A549 (cell line): ENCODE measurements at regions not wholly inside any gene's neighbourhood (a gene's known extent, or its start where the extent isn't known, plus 50 kb on each side); places are given as distances from the start of the nearest gene placed in this dataset.

Experiments used
- ATAC-seq, 2 experiments: fragments of 200-7000 bp in 1 of 2; fragments of >200 bp in 1 of 2; cut with Nextera tagmentation in 1 of 2; cut with Tn5 transposase in 1 of 2; 3 replicates each; pipeline versions ENCODE4 v1.8.0 to v1.9.1; 2018 to 2020; ENCODE audit warnings: mild to moderate bottlenecking in 1 of 2, moderate library complexity in 1 of 2
- CTCF ChIA-PET: fragments of 300-600 bp; sonication (Branson Sonifier 250); formaldehyde crosslinking; extraction: SDS; loops from one replicate; lab custom pipeline; 2021; ENCODE audit warnings: antibody characterized with exemption, inconsistent platforms; lab: Yijun Ruan, JAX
- POLR2A ChIA-PET: fragments of 350-600 bp; formaldehyde crosslinking; extraction: SDS; loops from one replicate; lab custom pipeline; 2021; ENCODE audit warnings: antibody characterized with exemption, inconsistent platforms; lab: Yijun Ruan, JAX
- DNase-seq, 2 experiments: peaks; one replicate each; pipeline versions ENCODE4 v3.0.0 to v3.0.0-alpha.2; 2011 to 2016; ENCODE audit warnings: low read depth in 1 of 2, low spot score in 1 of 2
- FAIRE-seq: peaks from 2 replicates; lab custom pipeline; 2011; peaks lifted over from hg19 to GRCh38; lab: Jason Lieb, UNC
- H3K27ac ChIP-seq, 2 experiments: fragments of >200 bp; sonication (Bioruptor Twin); formaldehyde crosslinking; 3 replicates each; pipeline ENCODE4 v1.5.1; 2016 to 2017
- H3K4me1 ChIP-seq: fragments of >200 bp; sonication (Bioruptor Twin); formaldehyde crosslinking; 3 replicates; pipeline ENCODE4 v1.6.1; 2016
- H3K4me2 ChIP-seq: fragments of >200 bp; sonication (Bioruptor Twin); formaldehyde crosslinking; 3 replicates; pipeline ENCODE4 v1.6.1; 2016
- H3K4me3 ChIP-seq: fragments of >200 bp; sonication (Bioruptor Twin); formaldehyde crosslinking; 3 replicates; pipeline ENCODE4 v1.5.1; 2016
- H3K9me3 ChIP-seq: fragments of >200 bp; sonication (Bioruptor Twin); formaldehyde crosslinking; 3 replicates; pipeline ENCODE4 v1.6.1; 2016
- BHLHE40 ChIP-seq: IDR thresholded peaks from 2 replicates; pipeline ENCODE4 v1.6.1; 2012; ENCODE audit warnings: low read depth, low read length, inconsistent platforms
- CBX2 ChIP-seq: fragments of 200-600 bp; sonication (generic); IDR thresholded peaks from 2 replicates; pipeline ENCODE4 v1.6.1; 2016; ENCODE audit warnings: low read depth, mild to moderate bottlenecking, borderline replicate concordance
- CBX8 ChIP-seq: fragments of 200-600 bp; sonication (generic); IDR thresholded peaks from 2 replicates; pipeline ENCODE4 v1.6.1; 2016
- CEBPB ChIP-seq, 2 experiments: fragments of >200 bp in 1 of 2; sonication (Bioruptor Twin) in 1 of 2; formaldehyde crosslinking in 1 of 2; IDR thresholded peaks; 2 replicates each; pipeline ENCODE4 v1.6.1; 2012 to 2016
- EHMT2 ChIP-seq: fragments of 200-600 bp; sonication (generic); IDR thresholded peaks from 2 replicates; pipeline ENCODE4 v1.6.1; 2016; ENCODE audit warnings: antibody characterized with exemption, low read depth, mild to moderate bottlenecking, moderate library complexity
- FOSL2 ChIP-seq, 2 experiments: fragments of 450-650 bp in 1 of 2; fragments of >200 bp in 1 of 2; sonication (Bioruptor Twin) in 1 of 2; formaldehyde crosslinking; IDR thresholded peaks; 2 replicates each; pipeline versions ENCODE4 v1.5.0 to v1.6.1; 2016 to 2020; ENCODE audit warnings: mild to moderate bottlenecking in 1 of 2, moderate library complexity in 1 of 2
- HMGXB4 ChIP-seq: fragments of 250-450 bp; sonication (Bioruptor Pico); IDR thresholded peaks from 2 replicates; pipeline ENCODE4 v1.5.0; 2021; ENCODE audit warnings: mild to moderate bottlenecking, moderate library complexity, borderline replicate concordance
- HOXA7 ChIP-seq: fragments of 250-450 bp; sonication (Bioruptor Pico); IDR thresholded peaks from 2 replicates; pipeline ENCODE4 v1.5.0; 2020; ENCODE audit warnings: mild to moderate bottlenecking, moderate library complexity
- HOXB5 ChIP-seq: fragments of 250-450 bp; sonication (Bioruptor Pico); IDR thresholded peaks from 2 replicates; pipeline ENCODE4 v1.5.0; 2020; ENCODE audit warnings: mild to moderate bottlenecking, moderate library complexity
- KDM1A ChIP-seq: fragments of 200-600 bp; sonication (generic); IDR thresholded peaks from 2 replicates; pipeline ENCODE4 v1.6.1; 2016; ENCODE audit warnings: low read depth, mild to moderate bottlenecking
- MAFK ChIP-seq: fragments of 450-650 bp; IDR thresholded peaks from 2 replicates; pipeline ENCODE4 v1.6.1; 2014; ENCODE audit not compliant: partially characterized antibody
- PHF8 ChIP-seq: fragments of 200-600 bp; sonication (generic); IDR thresholded peaks from 2 replicates; pipeline ENCODE4 v1.6.1; 2016; ENCODE audit warnings: low read depth, mild to moderate bottlenecking, antibody characterized with exemption, moderate library complexity, borderline replicate concordance
- RCOR1 ChIP-seq: fragments of 150-350 bp; IDR thresholded peaks from 2 replicates; pipeline ENCODE4 v1.6.1; 2014; ENCODE audit warnings: antibody characterized with exemption, low read length, low read depth
- SREBF2 ChIP-seq: fragments of 450-650 bp; IDR thresholded peaks from 2 replicates; pipeline ENCODE4 v1.6.1; 2014; ENCODE audit warnings: mild to moderate bottlenecking, moderate library complexity
- ZNF302 ChIP-seq: fragments of 250-450 bp; sonication (Bioruptor Pico); IDR thresholded peaks from 2 replicates; pipeline ENCODE4 v1.9.0; 2021; ENCODE audit warnings: inconsistent platforms, mild to moderate bottlenecking, moderate library complexity
- ZSCAN20 ChIP-seq: fragments of 250-450 bp; sonication (Bioruptor Pico); IDR thresholded peaks from 2 replicates; pipeline ENCODE4 v1.8.0; 2022; ENCODE audit warnings: mild to moderate bottlenecking, moderate library complexity
- WGBS: methylation state at CpG from one replicate; pipeline ENCODE4 v1.1.6; 2017; ENCODE audit errors: missing lambda C conversion rate; 5-methylcytosine and 5-hydroxymethylcytosine counted together
- TF ChIP-seq, protein P1 (sequence below): fragments of 450-650 bp; IDR thresholded peaks from 2 replicates; pipeline ENCODE4 v1.6.1; 2014; ENCODE audit warnings: antibody characterized with exemption

GRCh38 chr11:104402812-104403521 is 239.0 kb upstream of the PDGFD start (continued):
- TF ChIP-seq HMGXB4: no peak
- TF ChIP-seq HOXB5 (CRISPR knock-in tag): no peak
- TF ChIP-seq, protein P1, sequence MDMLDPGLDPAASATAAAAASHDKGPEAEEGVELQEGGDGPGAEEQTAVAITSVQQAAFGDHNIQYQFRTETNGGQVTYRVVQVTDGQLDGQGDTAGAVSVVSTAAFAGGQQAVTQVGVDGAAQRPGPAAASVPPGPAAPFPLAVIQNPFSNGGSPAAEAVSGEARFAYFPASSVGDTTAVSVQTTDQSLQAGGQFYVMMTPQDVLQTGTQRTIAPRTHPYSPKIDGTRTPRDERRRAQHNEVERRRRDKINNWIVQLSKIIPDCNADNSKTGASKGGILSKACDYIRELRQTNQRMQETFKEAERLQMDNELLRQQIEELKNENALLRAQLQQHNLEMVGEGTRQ: no peak
- no peak for TF ChIP-seq HOXA7 (CRISPR knock-in tag)
- TF ChIP-seq CBX8: no peak
- no peak for TF ChIP-seq FOSL2 (IDR thresholded peaks at IDR 0.05)
- TF ChIP-seq FOSL2 (CRISPR knock-in tag; IDR thresholded peaks at IDR 0.05): no peak
- no peak for TF ChIP-seq MAFK
- TF ChIP-seq, all 56 proteins: peak for 0

GRCh38 chr11:104394508-104394907 is 230.6 kb upstream of the PDGFD start:
- CTCF ChIA-PET: no interaction called here
- H3K27ac ChIP-seq: no peak overlapping the region
- H3K4me2 ChIP-seq: no peak overlapping the region
- no peaks in the 10 kb centered on the region for H3K4me1 ChIP-seq
- no peak for DNase-seq
- TF ChIP-seq RCOR1: no peak
- no peak for TF ChIP-seq ZSCAN20 (CRISPR knock-in tag)
- TF ChIP-seq CEBPB (IDR thresholded peaks at IDR 0.05): no peak
- no peak for TF ChIP-seq CBX2
- ATAC-seq: no peak
- POLR2A ChIA-PET: no interaction called here
- WGBS: 13% methylated on average over 1 of the region's 1 CpG
- H3K4me3 ChIP-seq: no peak overlapping the region
- no peaks in the 10 kb centered on the region for H3K9me3 ChIP-seq
- FAIRE-seq: no peak

- FAIRE-seq: no peak
- CTCF ChIA-PET: no interaction called here
Measured at GRCh38 chr11:104390651-104391050, 226.7 kb upstream of the PDGFD start.

GRCh38 chr11:104385884-104386283 is 221.9 kb upstream of the PDGFD start:
- whole genome bisulfite sequencing: 82% methylated on average over 1 of the region's 1 CpG
- Histone ChIP-seq H3K9me3 (no peaks in the 10 kb centered on the region), H3K4me1 (no peaks in the 10 kb centered on the region), H3K4me2 (no peak overlapping the region), H3K27ac (no peak overlapping the region), H3K4me3 (no peak overlapping the region)
- DNase-seq (no peak), FAIRE-seq (no peak), ATAC-seq (no peak)
- CTCF ChIA-PET: no interaction called here
- POLR2A ChIA-PET: no interaction called here
- TF ChIP-seq BHLHE40: no peak
- TF ChIP-seq MAFK: peak; percentile 11
- TF ChIP-seq CEBPB (IDR thresholded peaks at IDR 0.05): no peak

More at GRCh38 chr11:104390651-104391050, 226.7 kb upstream of the PDGFD start:
- ATAC-seq: no peak
- H3K4me2 ChIP-seq: no peak overlapping the region
- POLR2A ChIA-PET: no interaction called here
- TF ChIP-seq PHF8 (no peak), RCOR1 (no peak), EHMT2 (no peak), FOSL2 (IDR thresholded peaks at IDR 0.05) (no peak), FOSL2 (CRISPR knock-in tag; IDR thresholded peaks at IDR 0.05) (no peak), SREBF2 (no peak), ZNF302 (CRISPR knock-in tag) (no peak), KDM1A (no peak)
- no peaks in the 10 kb centered on the region for H3K4me1 ChIP-seq
- H3K27ac ChIP-seq: no peak overlapping the region
- 55% methylated on average over 4 of the region's 4 CpGs for WGBS
- no peak overlapping the region for H3K4me3 ChIP-seq
- DNase-seq: no peak
- no peaks in the 10 kb centered on the region for H3K9me3 ChIP-seq
